ENCODE measurements at regions not wholly inside any gene's neighbourhood (a gene's known extent, or its start where the extent isn't known, plus 50 kb on each side); places are given as distances from the start of the nearest gene placed in this dataset.

- TF ChIP-seq POLR2A (IDR thresholded peaks at IDR 0.05; ENCODE audit: low read depth, low read length) (no peak), POLR2AphosphoS5 (IDR thresholded peaks at IDR 0.05; ENCODE audit: low read depth, low read length) (no peak), SPI1 (IDR thresholded peaks at IDR 0.05; ENCODE audit: low read depth, low read length) (no peak), TAF1 (IDR thresholded peaks at IDR 0.05; ENCODE audit: low read depth, low read length) (no peak), PAX5 (IDR thresholded peaks at IDR 0.05; ENCODE audit: insufficient read depth, low read length, severe bottlenecking) (no peak), POU2F2 (IDR thresholded peaks at IDR 0.05; ENCODE audit: low read depth, low read length) (no peak)
Observed at GRCh38 chr4:111362941-111363361, 740.1 kb upstream of the PITX2 start.
